GM12892 (cell line): ENCODE measurements at regions not wholly inside any gene's neighbourhood (a gene's known extent, or its start where the extent isn't known, plus 50 kb on each side); places are given as distances from the start of the nearest gene placed in this dataset.

Source experiments
- POLR2A ChIP-seq: IDR thresholded peaks from 2 replicates; pipeline ENCODE4 v1.6.1; 2011; ENCODE audit warnings: low read depth, low read length, control low read depth
- POLR2AphosphoS5 ChIP-seq: IDR thresholded peaks from 2 replicates; pipeline ENCODE4 v1.6.1; 2011; ENCODE audit warnings: low read depth, low read length, control low read depth
- TAF1 ChIP-seq: IDR thresholded peaks from 2 replicates; pipeline ENCODE4 v1.6.1; 2011; ENCODE audit warnings: low read depth, mild to moderate bottlenecking, control low read depth, low read length, borderline replicate concordance

- TF ChIP-seq POLR2AphosphoS5 (no peak), POLR2A (no peak), TAF1 (no peak)
Observed at GRCh38 chr6:22680950-22681349, 111.6 kb downstream of the HDGFL1 start.
